GM12874 (cell line): ENCODE measurements at regions not wholly inside any gene's neighbourhood (a gene's known extent, or its start where the extent isn't known, plus 50 kb on each side); places are given as distances from the start of the nearest gene placed in this dataset.

Experiments used
- CTCF ChIP-seq: IDR thresholded peaks from 2 replicates; pipeline ENCODE4 v1.5.1; 2011; ENCODE audit warnings: low read depth, mild to moderate bottlenecking, control low read depth, low read length, moderate library complexity; ENCODE audit not compliant: insufficient read depth

GRCh38 chr2:4964579-4964978 lies 727.6 kb upstream of the SOX11 start:
- no peak for TF ChIP-seq CTCF

- no peak for TF ChIP-seq CTCF
Measured at GRCh38 chr2:4965556-4966320, 726.4 kb upstream of the SOX11 start.

- no peak for TF ChIP-seq CTCF
Measured at GRCh38 chr2:4967206-4967605, 725.0 kb upstream of the SOX11 start.

GRCh38 chr2:4972472-4972871 lies 719.7 kb upstream of the SOX11 start:
- no peak for TF ChIP-seq CTCF

- TF ChIP-seq CTCF: no peak
Measured at GRCh38 chr2:4973354-4973753, 718.8 kb upstream of the SOX11 start.

- TF ChIP-seq CTCF: no peak
Measured at GRCh38 chr2:4973973-4974372, 718.2 kb upstream of the SOX11 start.

- TF ChIP-seq CTCF: no peak
Measured at GRCh38 chr2:4976407-4976806, 715.8 kb upstream of the SOX11 start.
